Testis (tissue), 2 donors: ENCODE measurements at regions not wholly inside any gene's neighbourhood (a gene's known extent, or its start where the extent isn't known, plus 50 kb on each side); places are given as distances from the start of the nearest gene placed in this dataset.
"Not testable (repeated sequence)": the region's sequence is repeated elsewhere in the genome, so short reads cannot be mapped to it uniquely, and the experiment has no call there.

ENCODE experiments used
- CTCF ChIP-seq, 3 experiments: fragments of 450-650 bp in 2 of 3; fragments of 200-600 bp in 1 of 3; sonication (generic) in 1 of 3; IDR thresholded peaks; one replicate each; pipeline ENCODE4 v1.5.1; 2016 to 2019; ENCODE audit warnings: antibody characterized with exemption in 3 of 3, mild to moderate bottlenecking in 2 of 3, moderate library complexity in 1 of 3
- POLR2A ChIP-seq: fragments of 450-650 bp; IDR thresholded peaks from one replicate; pipeline ENCODE4 v1.6.1; 2017; ENCODE audit warnings: antibody characterized with exemption, mild to moderate bottlenecking, moderate library complexity

- not testable (repeated sequence) for TF ChIP-seq CTCF (IDR thresholded peaks at IDR 0.05); POLR2A
Observed at GRCh38 chr22:48497743-48498520, 1329.7 kb downstream of the BRD1 start.
